B cell (primary cell): ENCODE measurements at regions not wholly inside any gene's neighbourhood (a gene's known extent, or its start where the extent isn't known, plus 50 kb on each side); places are given as distances from the start of the nearest gene placed in this dataset.

Experiments
- ATAC-seq: fragments of 200-7000 bp; cut with Tn5 transposase; one replicate; pipeline ENCODE4 v1.10.0; 2021; ENCODE audit warnings: low read depth, mild to moderate bottlenecking, moderate number of reproducible peaks, moderate library complexity
- CTCF ChIA-PET: fragments of 350-600 bp; sonication (Branson Sonifier 250); formaldehyde crosslinking; loops from one replicate; lab custom pipeline; 2021; ENCODE audit warnings: antibody characterized with exemption, inconsistent platforms; lab: Charles Lee
- POLR2A ChIA-PET: fragments of 350-600 bp; sonication (Branson Sonifier 250); formaldehyde crosslinking; loops from one replicate; lab custom pipeline; 2021; ENCODE audit warnings: antibody characterized with exemption; lab: Charles Lee
- DNase-seq: peaks from one replicate; pipeline ENCODE4 v3.0.0; 2013
- H2AFZ ChIP-seq: 2 replicates; pipeline ENCODE4 v1.6.1; 2012; ENCODE audit warnings: mild to moderate bottlenecking, low read depth, low read length; ENCODE audit not compliant: insufficient read depth, poor library complexity, severe bottlenecking
- H3K27ac ChIP-seq, 2 donors: 1 replicate in 1 of 2; 2 replicates in 1 of 2; pipeline ENCODE4 v1.5.1; 2012 to 2013; ENCODE audit warnings: low read length in 2 of 2, mild to moderate bottlenecking in 2 of 2, moderate library complexity in 1 of 2
- H3K27me3 ChIP-seq, 4 experiments: fragments of 200-600 bp in 1 of 4; sonication (generic) in 1 of 4; replicated peaks in 1 of 4; 1 replicate in 2 of 4; 2 replicates in 2 of 4; pipeline versions ENCODE4 v1.6.1 to v1.7.0; 2013 to 2016; ENCODE audit warnings: low read length in 3 of 4, mild to moderate bottlenecking in 2 of 4, mixed read lengths in 1 of 4, moderate library complexity in 1 of 4; ENCODE audit not compliant: insufficient read depth in 4 of 4, control insufficient read depth in 3 of 4; ENCODE audit errors: control extremely low read depth in 1 of 4
- H3K36me3 ChIP-seq, 2 experiments: replicated peaks in 1 of 2; 1 replicate in 1 of 2; 2 replicates in 1 of 2; pipeline versions ENCODE4 v1.6.1 to v1.7.1; 2013; ENCODE audit warnings: low read length in 1 of 2; ENCODE audit not compliant: insufficient read depth in 2 of 2, control insufficient read depth in 1 of 2; ENCODE audit errors: control extremely low read depth in 1 of 2, extremely low read depth in 1 of 2
- H3K4me1 ChIP-seq, 2 donors: fragments of 200-600 bp in 1 of 2; sonication (generic) in 1 of 2; 1 replicate in 1 of 2; 2 replicates in 1 of 2; pipeline versions ENCODE4 v1.5.1 to v1.6.1; 2013 to 2017; ENCODE audit warnings: low read length in 2 of 2; ENCODE audit not compliant: control insufficient read depth in 2 of 2, insufficient read depth in 2 of 2
- H3K4me2 ChIP-seq: replicated peaks from 2 replicates; pipeline ENCODE3; 2012; ENCODE audit warnings: mild to moderate bottlenecking, low read depth, low read length; ENCODE audit not compliant: poor library complexity, severe bottlenecking
- H3K4me3 ChIP-seq, 5 experiments: fragments of 200-600 bp in 1 of 5; sonication (generic) in 1 of 5; 1 replicate in 3 of 5; 2 replicates in 2 of 5; pipeline versions ENCODE4 v1.5.1 to v1.7.0; 2011 to 2016; ENCODE audit warnings: low read length in 4 of 5, mild to moderate bottlenecking in 4 of 5, low read depth in 2 of 5, control low read depth in 1 of 5, moderate library complexity in 1 of 5; ENCODE audit not compliant: insufficient read depth in 1 of 5; ENCODE audit errors: control extremely low read depth in 1 of 5, extremely low read depth in 1 of 5
- H3K79me2 ChIP-seq: fragments of 200-600 bp; sonication (generic); one replicate; pipeline ENCODE4 v1.6.0; 2016; ENCODE audit warnings: low read length; ENCODE audit not compliant: control insufficient read depth, insufficient read depth
- H3K9ac ChIP-seq: fragments of 200-600 bp; sonication (generic); 2 replicates; pipeline ENCODE4 v1.6.1; 2017; ENCODE audit warnings: mild to moderate bottlenecking, low read length, moderate library complexity
- H3K9me3 ChIP-seq, 3 donors: one replicate each; pipeline versions ENCODE4 v1.6.1 to v1.7.1; 2013; ENCODE audit warnings: low read length in 2 of 3; ENCODE audit not compliant: control insufficient read depth in 2 of 3, insufficient read depth in 1 of 3; ENCODE audit errors: control extremely low read depth in 1 of 3
- H4K20me1 ChIP-seq: 2 replicates; pipeline ENCODE4 v1.6.0; 2012; ENCODE audit warnings: mild to moderate bottlenecking, low read length; ENCODE audit not compliant: insufficient read depth, control insufficient read depth, poor library complexity, severe bottlenecking
- H3K27ac Mint-ChIP-seq: one replicate; pipeline ENCODE4 v1.8.0; 2021; ENCODE audit warnings: mixed read lengths
- H3K27me3 Mint-ChIP-seq: one replicate; pipeline ENCODE4 v1.8.0; 2021; ENCODE audit warnings: mixed read lengths
- H3K4me1 Mint-ChIP-seq: one replicate; pipeline ENCODE4 v1.8.0; 2021; ENCODE audit warnings: mixed read lengths
- H3K4me3 Mint-ChIP-seq: one replicate; pipeline ENCODE4 v1.8.0; 2021; ENCODE audit warnings: mixed read lengths
- H3K9me3 Mint-ChIP-seq: one replicate; pipeline ENCODE4 v1.8.0; 2022; ENCODE audit warnings: mixed read lengths; ENCODE audit not compliant: insufficient read depth
- EZH2 ChIP-seq: IDR thresholded peaks from 2 replicates; pipeline ENCODE4 v1.6.1; 2012; ENCODE audit warnings: borderline replicate concordance, low read depth, mild to moderate bottlenecking, moderate library complexity, low read length; ENCODE audit not compliant: insufficient read depth, poor library complexity, severe bottlenecking
- WGBS: methylation state at CpG from one replicate; pipeline ENCODE4 v1.1.5; 2013; ENCODE audit warnings: missing lambda C conversion rate; ENCODE audit not compliant: insufficient coverage; 5-methylcytosine and 5-hydroxymethylcytosine counted together
- intact Hi-C: fragments of 100-400 bp; cut with micrococcal nuclease; formaldehyde crosslinking; loops from one replicate; pipeline ENCODE4 v1.10.0; 2022
- TF ChIP-seq, protein P1 (sequence below): fragments of 200-600 bp; IDR thresholded peaks from one replicate; pipeline ENCODE4 v1.8.0; 2022; ENCODE audit warnings: antibody characterized with exemption, mild to moderate bottlenecking

DNA sequence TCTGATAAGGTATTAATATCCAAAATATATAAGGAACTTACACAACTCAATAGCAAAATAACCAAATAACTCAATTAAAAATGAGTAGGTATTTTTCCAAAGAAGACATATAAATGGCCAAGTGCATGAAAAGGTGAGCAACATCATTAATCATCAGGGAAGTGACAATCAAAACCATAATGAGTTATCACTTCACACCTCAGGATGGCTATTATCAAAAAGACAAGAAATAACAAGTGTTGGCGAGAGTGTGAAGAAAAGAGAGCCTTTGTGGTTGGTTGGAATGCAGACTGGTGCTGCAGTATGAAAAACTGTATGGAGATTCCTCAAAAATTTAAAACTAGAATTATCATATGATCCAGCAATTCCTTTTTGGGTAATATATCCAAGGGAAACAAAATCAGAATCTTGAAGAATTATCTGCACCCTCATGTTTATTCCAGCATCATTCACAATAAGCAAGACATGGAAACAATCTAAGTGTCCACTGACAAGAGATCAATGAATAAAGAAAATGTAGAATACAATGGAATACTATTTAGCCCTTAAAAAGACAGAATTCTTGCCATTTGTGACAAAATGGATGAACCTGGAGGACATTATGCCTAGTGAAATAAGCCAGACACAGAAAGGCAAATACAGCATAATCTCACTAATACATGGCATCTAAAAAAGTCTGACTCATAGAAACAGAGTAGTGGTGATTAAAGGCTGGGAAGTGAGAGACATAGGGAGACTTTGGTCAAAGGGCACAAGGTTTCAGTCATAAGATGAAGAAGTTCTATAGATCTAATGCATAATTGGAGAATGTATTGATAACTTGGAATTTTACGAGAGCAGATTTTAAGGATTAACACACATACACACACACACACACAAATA, 175.6 kb downstream of the FOXA2 start:
- ChIA-PET CTCF (no interaction called here), POLR2A (no interaction called here)
- TF ChIP-seq EZH2 = no peak
- TF ChIP-seq, protein P1, sequence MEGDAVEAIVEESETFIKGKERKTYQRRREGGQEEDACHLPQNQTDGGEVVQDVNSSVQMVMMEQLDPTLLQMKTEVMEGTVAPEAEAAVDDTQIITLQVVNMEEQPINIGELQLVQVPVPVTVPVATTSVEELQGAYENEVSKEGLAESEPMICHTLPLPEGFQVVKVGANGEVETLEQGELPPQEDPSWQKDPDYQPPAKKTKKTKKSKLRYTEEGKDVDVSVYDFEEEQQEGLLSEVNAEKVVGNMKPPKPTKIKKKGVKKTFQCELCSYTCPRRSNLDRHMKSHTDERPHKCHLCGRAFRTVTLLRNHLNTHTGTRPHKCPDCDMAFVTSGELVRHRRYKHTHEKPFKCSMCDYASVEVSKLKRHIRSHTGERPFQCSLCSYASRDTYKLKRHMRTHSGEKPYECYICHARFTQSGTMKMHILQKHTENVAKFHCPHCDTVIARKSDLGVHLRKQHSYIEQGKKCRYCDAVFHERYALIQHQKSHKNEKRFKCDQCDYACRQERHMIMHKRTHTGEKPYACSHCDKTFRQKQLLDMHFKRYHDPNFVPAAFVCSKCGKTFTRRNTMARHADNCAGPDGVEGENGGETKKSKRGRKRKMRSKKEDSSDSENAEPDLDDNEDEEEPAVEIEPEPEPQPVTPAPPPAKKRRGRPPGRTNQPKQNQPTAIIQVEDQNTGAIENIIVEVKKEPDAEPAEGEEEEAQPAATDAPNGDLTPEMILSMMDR = no peak
- Histone ChIP-seq H2AFZ (no peak overlapping the region), H3K36me3 (no peaks in the 10 kb centered on the region), H3K4me2 (no peak overlapping the region), H3K27ac (no peak overlapping the region), H3K9me3 (no peaks in the 10 kb centered on the region), H3K9ac (no peak overlapping the region), H3K4me3 (no peak overlapping the region), H3K79me2 (no peaks in the 10 kb centered on the region), H3K4me1 (peaks cover 0 to 6% of the 10 kb centered on the region in 2 donors), H3K27me3 (no peaks in the 10 kb centered on the region), H4K20me1 (no peaks in the 10 kb centered on the region)
- H3K27ac Mint-ChIP-seq = no peak overlapping the region
- no peak for ATAC-seq
- H3K27me3 Mint-ChIP-seq = peaks cover 7% of the 10 kb centered on the region
- H3K9me3 Mint-ChIP-seq = no peaks in the 10 kb centered on the region
- intact Hi-C loops = no loop called here
- DNase-seq = no peak
- no CpG with 5 or more reads among the region's 2 CpGs for WGBS
- H3K4me3 Mint-ChIP-seq = no peak overlapping the region
- peaks cover 6% of the 10 kb centered on the region for H3K4me1 Mint-ChIP-seq
